DOHH2 (cell line): ENCODE measurements at regions not wholly inside any gene's neighbourhood (a gene's known extent, or its start where the extent isn't known, plus 50 kb on each side); places are given as distances from the start of the nearest gene placed in this dataset.

Experiments
- CTCF ChIP-seq: fragments of 200-600 bp; sonication (generic); IDR thresholded peaks from one replicate; pipeline ENCODE4 v1.5.1; 2014; ENCODE audit warnings: antibody characterized with exemption, mild to moderate bottlenecking, low read depth, low read length; ENCODE audit not compliant: poor library complexity, severe bottlenecking
- EZH2phosphoT487 ChIP-seq: fragments of 200-600 bp; sonication (generic); IDR thresholded peaks from 2 replicates; pipeline ENCODE4 v1.6.1; 2017; ENCODE audit warnings: borderline replicate concordance, mild to moderate bottlenecking, antibody characterized with exemption, low read length, moderate library complexity, mixed read lengths

GRCh38 chr15:93283854-93284253, 194.8 kb upstream of the RGMA start:
- TF ChIP-seq EZH2phosphoT487 (no peak), CTCF (no peak)
